Breast epithelium (tissue), 3 donors: ENCODE measurements at regions not wholly inside any gene's neighbourhood (a gene's known extent, or its start where the extent isn't known, plus 50 kb on each side); places are given as distances from the start of the nearest gene placed in this dataset.

Experiments used
- CTCF ChIP-seq, 3 donors: fragments of 450-650 bp; IDR thresholded peaks; one replicate each; pipeline ENCODE4 v1.5.1; 2016 to 2017; ENCODE audit warnings: antibody characterized with exemption in 3 of 3, mild to moderate bottlenecking in 3 of 3, moderate library complexity in 3 of 3
- POLR2A ChIP-seq: fragments of 450-650 bp; IDR thresholded peaks from one replicate; pipeline ENCODE4 v1.6.1; 2016; ENCODE audit warnings: antibody characterized with exemption, mild to moderate bottlenecking, moderate library complexity
- POLR2AphosphoS5 ChIP-seq, 3 donors: sonication (generic); formaldehyde crosslinking; IDR thresholded peaks; one replicate each; pipeline ENCODE4 v1.6.1; 2017; ENCODE audit warnings: antibody characterized with exemption in 3 of 3

DNA sequence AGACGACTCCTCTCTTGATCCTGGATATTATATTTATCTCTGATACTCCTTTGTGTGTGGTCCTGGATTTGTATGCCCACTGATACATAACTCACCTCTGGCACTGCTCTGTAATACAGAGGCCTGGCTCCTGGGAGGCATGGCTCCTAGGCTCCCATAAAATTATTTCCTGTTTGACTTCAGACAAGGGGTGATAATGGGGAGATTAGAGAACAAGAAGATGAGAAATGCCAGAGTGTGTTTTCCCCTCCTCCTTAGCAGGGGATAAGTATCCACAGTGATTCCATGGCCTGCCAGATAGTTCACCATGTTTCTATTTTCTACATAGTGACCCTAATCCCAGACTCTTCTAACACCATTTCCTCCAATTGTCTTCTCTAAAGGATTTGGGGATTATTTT, 165.7 kb upstream of the PLSCR5 start:
- TF ChIP-seq CTCF (IDR thresholded peaks at IDR 0.05), result no peak
- TF ChIP-seq POLR2A, result no peak
- no peak for TF ChIP-seq POLR2AphosphoS5 (IDR thresholded peaks at IDR 0.05)
